GM18519 (cell line): ENCODE measurements at regions not wholly inside any gene's neighbourhood (a gene's known extent, or its start where the extent isn't known, plus 50 kb on each side); places are given as distances from the start of the nearest gene placed in this dataset.

ENCODE experiments used
- ATAC-seq: cut with Tn5 transposase; IDR thresholded peaks from one replicate; pipeline ENCODE4 v1.9.1; 2021; ENCODE audit warnings: mild to moderate bottlenecking, moderate library complexity; ENCODE audit not compliant: unreplicated experiment, low FRiP score

GRCh38 chr20:40738976-40739375 is 49.9 kb upstream of the MAFB start:
- ATAC-seq, result no peak

GRCh38 chr20:40739841-40740240 is 50.8 kb upstream of the MAFB start:
- no peak for ATAC-seq

- ATAC-seq, result no peak
Measured at GRCh38 chr20:40741507-40742106, 52.6 kb upstream of the MAFB start.

DNA sequence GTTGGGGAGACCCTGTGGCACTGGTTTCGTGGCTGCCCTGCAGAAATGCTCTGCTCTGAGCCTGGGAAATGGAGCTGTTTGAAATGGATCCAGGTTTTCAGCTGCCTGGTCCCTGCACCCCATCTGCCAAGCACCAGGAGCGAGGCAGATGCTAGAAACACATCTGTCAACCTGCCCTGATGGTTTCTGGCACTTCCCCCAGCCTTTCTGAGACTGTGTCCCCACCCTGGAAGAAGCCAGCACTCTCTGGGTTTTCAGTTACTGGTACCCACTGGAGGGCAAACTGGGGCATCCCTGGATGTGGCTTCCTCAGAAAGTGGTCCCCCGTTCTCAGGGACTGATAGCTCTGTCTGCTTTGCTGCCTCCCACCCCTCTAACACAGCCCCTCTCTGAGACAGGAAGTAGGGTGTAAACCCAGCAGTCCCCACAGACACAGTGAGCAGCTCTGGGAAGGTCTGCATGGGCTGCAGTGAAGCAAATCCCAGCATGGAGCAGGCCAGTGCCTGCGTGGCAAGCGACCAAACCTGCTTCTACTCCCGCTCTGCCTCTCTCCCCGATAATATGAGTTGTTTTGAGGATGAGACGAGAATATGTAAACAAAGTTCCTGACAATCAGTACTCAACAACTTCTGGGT is 54.2 kb upstream of the MAFB start:
- ATAC-seq, result no peak

DNA sequence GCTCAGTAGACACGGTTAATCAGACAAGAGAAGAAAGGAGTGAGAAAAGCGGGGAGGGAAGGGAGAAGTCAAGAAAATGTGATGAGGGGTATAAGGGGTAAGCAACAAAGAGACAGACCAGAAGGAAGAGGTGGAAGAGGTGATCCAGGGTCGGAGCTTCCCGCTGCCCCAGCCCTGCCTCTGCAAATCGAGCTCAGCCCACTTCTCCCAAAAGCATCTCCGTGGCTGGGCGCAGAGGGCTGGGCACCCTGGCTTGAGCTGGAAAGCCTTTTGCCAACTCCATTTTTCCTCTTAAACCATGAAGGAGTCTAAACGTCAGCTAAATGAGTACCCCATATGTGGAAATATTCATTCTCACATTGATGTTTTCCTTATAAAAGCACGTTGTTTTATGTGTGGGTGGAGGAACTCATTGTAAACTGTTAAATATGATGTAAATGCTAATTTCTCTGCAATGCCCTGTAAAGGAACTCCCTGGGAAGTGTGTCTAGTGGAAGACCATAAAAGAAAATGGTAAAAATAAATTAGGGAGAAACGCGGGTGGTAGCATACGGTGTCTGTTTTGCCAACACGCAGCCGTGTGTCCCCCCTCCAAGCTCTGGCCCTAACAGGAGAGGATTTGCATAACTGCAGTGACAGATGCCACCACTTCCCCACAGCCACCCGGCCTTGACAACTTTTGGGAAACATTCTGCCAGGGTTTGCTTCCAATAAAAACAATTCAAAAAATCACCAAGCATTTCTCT is 55.2 kb upstream of the MAFB start:
- no peak for ATAC-seq

DNA sequence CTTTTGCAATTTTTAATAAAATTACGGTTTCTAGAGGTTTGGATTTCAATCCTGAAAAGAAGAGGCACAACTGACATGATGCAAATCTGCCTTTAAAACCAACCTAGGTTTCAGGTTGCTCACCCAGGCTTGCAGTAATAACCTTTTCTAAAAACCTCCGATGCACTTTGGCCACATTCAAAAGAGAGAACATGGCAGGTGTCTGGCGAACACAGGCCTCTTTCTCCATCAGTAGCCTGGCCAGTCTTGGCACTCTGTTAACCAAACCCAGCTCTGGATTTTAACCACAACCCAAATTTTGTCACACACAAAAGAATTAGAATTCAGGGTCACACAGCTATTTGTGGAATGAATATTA is 55.8 kb upstream of the MAFB start:
- no peak for ATAC-seq

DNA sequence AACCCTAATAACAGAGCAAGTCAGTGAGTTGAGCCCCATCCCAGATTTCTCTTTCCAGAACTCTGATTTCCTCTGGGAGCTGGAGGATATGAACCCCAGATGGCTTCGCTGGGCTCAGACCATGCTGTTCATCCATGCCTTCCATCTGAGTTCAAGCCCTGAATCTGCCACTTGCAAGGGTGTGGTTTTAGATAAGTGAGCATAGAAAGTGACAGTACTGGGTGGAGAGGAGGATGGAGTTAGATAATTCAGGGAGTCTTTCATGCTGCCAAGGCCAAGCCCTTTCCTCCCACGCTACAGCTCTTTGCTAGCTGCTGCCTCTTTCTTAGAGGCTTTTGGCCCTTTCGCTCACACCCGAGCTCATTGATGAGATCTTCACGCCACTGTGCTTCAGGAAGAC is 57.2 kb upstream of the MAFB start:
- ATAC-seq, result no peak

- ATAC-seq, result no peak
Measured at GRCh38 chr20:40748182-40748581, 59.1 kb upstream of the MAFB start.

GRCh38 chr20:40749985-40750506 is 61.0 kb upstream of the MAFB start:
- no peak for ATAC-seq

- ATAC-seq, result no peak
Measured at GRCh38 chr20:40750541-40751035, 61.6 kb upstream of the MAFB start.

DNA sequence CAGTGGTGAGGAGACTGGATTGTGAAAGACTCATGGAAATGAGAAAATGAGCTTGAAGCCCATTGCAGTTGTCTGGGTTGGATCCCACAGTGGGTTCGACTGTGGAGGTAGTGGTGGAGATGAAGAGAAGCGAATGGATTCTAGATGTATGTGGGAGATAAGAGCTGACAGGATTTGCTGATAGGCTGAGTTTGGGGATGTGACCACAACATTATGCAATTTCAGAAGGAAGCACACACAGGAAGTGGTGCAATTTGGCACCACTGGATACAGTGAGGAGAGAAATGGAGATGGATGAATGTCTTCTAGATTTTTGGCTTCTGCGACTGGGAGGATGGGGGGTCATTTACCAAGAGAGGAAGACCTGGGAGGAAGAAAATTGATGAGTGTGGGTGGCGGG is 64.4 kb upstream of the MAFB start:
- no peak for ATAC-seq

DNA sequence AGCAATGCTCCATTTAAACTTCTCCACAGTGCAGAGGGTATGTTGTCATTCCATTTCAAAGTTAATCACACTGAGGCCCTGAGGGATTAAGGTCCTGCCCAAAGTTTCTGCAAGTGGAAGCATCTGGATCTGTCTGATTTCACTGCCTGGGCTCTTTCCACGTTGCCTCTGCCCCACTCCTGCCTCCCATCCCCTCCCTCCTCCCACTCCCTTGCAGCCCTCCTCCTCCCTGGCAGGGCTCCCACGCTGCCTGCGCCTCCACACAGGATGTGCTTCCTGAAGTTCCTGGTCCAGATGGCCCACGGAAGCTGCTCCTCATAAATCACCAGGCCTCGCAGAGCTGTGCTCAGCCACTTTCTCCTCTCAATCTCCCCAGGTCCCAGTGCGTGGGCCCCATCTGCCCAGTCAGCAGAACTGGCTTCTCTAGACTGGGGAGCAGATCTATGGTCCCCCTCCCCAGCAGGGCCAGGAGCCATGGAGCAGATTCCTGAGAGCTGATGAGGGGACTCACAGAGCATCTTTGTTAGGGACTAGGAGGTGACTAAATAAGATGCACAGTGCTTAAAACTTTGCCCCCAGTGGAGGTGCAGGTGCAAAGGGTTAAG is 65.4 kb upstream of the MAFB start:
- no peak for ATAC-seq

- no peak for ATAC-seq
Measured at GRCh38 chr20:40757087-40757486, 68.1 kb upstream of the MAFB start.

DNA sequence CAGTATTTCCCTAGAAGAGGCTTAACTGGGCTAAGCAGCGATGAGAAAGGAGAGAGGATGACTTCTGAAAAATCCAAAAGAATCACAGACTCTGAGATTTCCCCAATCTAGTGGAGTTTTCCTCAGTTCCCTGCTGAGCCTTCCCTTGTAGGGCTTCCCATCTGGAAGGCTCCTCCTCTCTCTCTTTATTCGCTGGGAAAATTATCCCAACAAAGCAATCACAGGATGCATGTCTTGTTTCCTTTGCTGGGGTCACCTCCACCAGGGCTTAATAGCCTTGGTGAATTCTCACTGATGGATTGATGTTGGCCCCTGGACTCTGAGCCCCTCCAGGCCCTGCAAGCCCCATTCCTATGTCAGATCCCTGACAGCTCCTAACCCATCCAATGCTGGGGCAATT is 69.8 kb upstream of the MAFB start:
- no peak for ATAC-seq

DNA sequence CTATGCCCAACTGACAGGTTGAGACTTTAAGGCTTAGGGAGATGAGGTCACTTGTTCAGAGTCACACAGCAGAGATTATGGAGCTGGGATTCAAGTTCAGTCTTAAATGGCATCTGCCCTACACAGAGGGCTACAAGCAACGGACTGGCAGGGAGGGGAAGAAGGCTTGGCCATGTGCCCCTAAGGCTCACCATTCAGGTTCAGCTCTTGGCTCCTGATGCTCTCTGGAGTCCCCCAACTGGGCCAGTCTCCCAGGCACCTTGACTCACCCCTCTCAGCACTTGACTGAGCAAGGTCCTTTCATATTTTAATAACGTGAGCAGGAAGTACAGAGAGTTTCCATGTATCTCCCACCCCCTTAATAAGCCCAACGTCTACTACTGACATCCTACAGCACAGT is 71.4 kb upstream of the MAFB start:
- no peak for ATAC-seq

DNA sequence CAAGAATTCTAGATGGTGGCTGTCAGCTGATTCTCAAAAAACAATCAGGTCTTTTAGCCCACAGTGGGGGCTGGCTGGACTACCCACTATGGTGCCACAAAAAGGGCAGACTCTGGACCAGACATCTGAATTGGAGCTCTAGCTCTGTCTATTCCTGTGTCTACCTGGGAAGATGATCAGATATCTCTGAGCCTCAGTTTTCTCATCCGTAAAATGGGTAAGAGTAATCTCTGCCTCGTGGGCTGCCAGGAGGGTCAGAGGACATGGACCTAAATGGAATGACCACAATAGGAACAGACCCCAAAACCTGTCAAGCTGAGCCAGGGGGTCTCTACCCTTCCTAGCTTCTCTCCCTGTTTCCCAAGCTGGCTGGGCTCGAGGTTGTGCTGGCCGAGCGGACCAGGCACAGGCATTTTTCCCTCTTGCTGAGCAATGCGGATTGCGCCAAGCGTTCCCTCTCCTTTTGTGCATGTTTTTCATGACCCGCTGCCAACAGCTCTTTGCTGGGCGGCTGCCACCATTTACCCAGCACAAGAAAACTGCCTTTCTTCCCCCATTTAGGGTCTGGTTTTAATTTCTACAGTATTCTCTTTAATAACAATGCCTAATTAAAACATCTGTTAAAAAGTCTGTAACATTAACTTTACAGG is 74.7 kb upstream of the MAFB start:
- no peak for ATAC-seq

GRCh38 chr20:40765814-40766480 is 76.9 kb upstream of the MAFB start:
- no peak for ATAC-seq

- ATAC-seq, result no peak
Measured at GRCh38 chr20:40766790-40767614, 78.0 kb upstream of the MAFB start.

GRCh38 chr20:40767615-40767924 is 78.5 kb upstream of the MAFB start:
- no peak for ATAC-seq

- ATAC-seq, result no peak
Measured at GRCh38 chr20:40768105-40768504, 79.1 kb upstream of the MAFB start.
